ENCODE measurements at regions not wholly inside any gene's neighbourhood (a gene's known extent, or its start where the extent isn't known, plus 50 kb on each side); places are given as distances from the start of the nearest gene placed in this dataset.
"Not testable (repeated sequence)": the region's sequence is repeated elsewhere in the genome, so short reads cannot be mapped to it uniquely, and the experiment has no call there.

- no peak for DNase-seq
These were observed 115.8 kb downstream of the MPP7 start for GRCh38 chr10:28186887-28187578.

- DNase-seq = no peak
These were observed 116.4 kb downstream of the MPP7 start for GRCh38 chr10:28186461-28186860.

GRCh38 chr10:28184810-28185209 is 118.1 kb downstream of the MPP7 start:
- no peak for DNase-seq

- DNase-seq = no peak
These were observed 121.3 kb downstream of the MPP7 start for GRCh38 chr10:28181478-28182096.

GRCh38 chr10:28180654-28181053 is 122.2 kb downstream of the MPP7 start:
- DNase-seq = no peak

GRCh38 chr10:28179743-28180099 is 123.1 kb downstream of the MPP7 start:
- DNase-seq = no peak

GRCh38 chr10:28179006-28179742 is 123.7 kb downstream of the MPP7 start:
- DNase-seq = no peak

- DNase-seq = no peak
These were observed 124.8 kb downstream of the MPP7 start for GRCh38 chr10:28177944-28178637.

GRCh38 chr10:28176498-28176897 is 126.4 kb downstream of the MPP7 start:
- not testable (repeated sequence) for DNase-seq

- no peak for DNase-seq
These were observed 130.6 kb downstream of the MPP7 start for GRCh38 chr10:28172223-28172610.

- no peak for DNase-seq
These were observed 131.2 kb downstream of the MPP7 start for GRCh38 chr10:28171468-28172222.

GRCh38 chr10:28169525-28169924 is 133.3 kb downstream of the MPP7 start:
- DNase-seq = no peak

GRCh38 chr10:28160866-28161405 is 141.9 kb downstream of the MPP7 start:
- DNase-seq = no peak

- DNase-seq = no peak
These were observed 145.5 kb downstream of the MPP7 start for GRCh38 chr10:28157379-28157778.

GRCh38 chr10:28155726-28156125 is 147.1 kb downstream of the MPP7 start:
- no peak for DNase-seq

- DNase-seq = no peak
These were observed 151.2 kb downstream of the MPP7 start for GRCh38 chr10:28151636-28152035.

- DNase-seq = no peak
These were observed 150.9 kb upstream of the ODAD2 start for GRCh38 chr10:28149746-28150145.

- no peak for DNase-seq
These were observed 148.8 kb upstream of the ODAD2 start for GRCh38 chr10:28147706-28148105.

GRCh38 chr10:28139138-28139537 is 140.3 kb upstream of the ODAD2 start:
- no peak for DNase-seq

- no peak for DNase-seq
These were observed 139.3 kb upstream of the ODAD2 start for GRCh38 chr10:28137907-28138880.

- no peak for DNase-seq
These were observed 136.4 kb upstream of the ODAD2 start for GRCh38 chr10:28135258-28135657.

Measured in effector CD8-positive, alpha-beta T cell (primary cell).